HG03457 (cell line): ENCODE measurements at regions not wholly inside any gene's neighbourhood (a gene's known extent, or its start where the extent isn't known, plus 50 kb on each side); places are given as distances from the start of the nearest gene placed in this dataset.

ENCODE experiments used
- ATAC-seq: cut with Tn5 transposase; IDR thresholded peaks from one replicate; pipeline ENCODE4 v1.9.1; 2021; ENCODE audit warnings: moderate number of reproducible peaks; ENCODE audit not compliant: unreplicated experiment

DNA sequence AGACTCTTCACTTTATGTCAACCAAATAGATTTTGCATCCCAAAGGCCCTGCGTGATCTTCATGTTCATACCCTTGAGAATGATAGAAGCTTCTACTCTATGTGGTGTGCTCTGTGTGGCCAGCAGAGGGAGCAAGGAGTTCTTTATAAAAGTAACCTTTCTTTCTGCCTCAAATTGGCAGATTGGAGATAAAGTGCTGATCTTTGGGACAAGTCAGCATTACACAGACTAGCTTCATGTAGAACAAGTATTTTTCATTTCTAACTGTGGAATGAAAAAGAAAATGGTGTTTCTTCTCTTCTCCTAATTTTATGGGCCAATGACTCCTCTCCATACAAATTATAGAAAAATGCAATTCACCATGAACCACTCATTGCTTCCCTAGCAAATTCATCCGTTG lies 1214.1 kb downstream of the SORCS1 start:
- ATAC-seq: peak; percentile 43

DNA sequence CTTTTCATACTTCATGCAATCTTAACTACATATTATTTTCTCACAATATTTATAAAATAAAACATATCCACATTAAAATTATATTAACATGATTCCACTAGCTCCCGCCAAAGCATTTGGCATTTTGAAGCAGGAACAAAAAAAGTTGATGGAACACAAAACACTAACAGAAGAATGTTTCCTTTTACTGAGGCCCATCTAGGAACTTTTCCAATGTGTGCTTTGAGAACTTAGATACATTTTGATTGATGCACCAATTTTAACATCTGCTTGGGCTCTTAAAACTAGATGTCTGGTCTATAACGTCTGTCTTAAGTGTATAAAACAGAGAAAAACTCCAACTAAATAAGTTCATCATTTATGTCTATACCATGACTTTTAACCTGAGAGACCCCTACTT lies 1214.8 kb downstream of the SORCS1 start:
- ATAC-seq: no peak

DNA sequence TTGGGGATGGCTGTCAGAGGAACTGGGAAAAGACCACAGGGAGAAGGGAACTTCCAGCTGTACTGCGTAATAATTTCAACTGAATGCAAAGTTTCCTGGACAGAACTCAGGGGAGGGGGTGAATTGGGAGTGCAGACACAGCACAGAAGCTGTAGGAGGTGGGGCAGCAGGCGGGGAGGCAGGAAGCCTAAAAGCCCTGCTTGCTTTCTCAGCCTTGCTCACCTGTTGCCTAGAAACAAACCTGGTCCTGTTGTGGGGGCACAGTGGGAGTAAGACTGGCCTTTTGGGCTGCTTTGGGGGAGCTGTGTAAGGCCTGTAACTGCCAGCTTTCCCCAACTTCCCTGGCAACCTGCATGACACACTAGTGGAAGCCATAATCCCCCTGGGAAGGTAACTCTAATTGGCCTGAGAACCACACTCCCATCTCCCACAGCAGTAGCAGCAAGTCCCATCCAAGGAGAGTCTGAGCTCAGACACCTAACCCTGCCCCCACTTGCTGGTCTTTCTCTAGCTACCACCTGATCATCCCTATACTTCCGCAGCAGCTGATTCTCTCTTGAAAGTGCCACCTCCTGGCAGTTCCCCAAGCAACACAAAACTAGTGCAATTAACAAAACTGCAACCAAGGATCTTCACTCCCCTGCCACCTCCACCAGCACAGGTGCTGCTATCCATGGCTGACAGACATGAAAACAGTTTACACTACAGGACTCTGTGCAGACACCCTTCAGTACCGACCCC lies 1239.3 kb downstream of the SORCS1 start:
- no peak for ATAC-seq

DNA sequence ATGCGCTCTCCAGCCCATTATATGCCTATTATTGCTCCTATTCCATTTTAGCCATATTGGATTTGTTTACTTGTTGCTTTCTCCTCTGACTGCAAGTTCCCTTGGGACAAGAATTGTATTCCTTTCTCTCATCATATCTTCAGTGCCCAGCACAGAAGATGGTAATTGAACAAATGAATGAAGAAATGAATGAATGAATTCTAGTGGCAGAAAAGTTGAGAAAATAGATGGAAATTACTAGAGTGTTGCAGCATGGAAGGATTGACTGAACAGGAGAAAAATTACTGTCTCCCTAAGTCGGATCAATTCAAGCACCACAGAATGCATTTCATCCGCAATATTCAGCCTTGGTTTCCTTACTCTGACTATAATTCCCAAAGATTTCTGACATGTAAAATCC lies 1243.2 kb downstream of the SORCS1 start:
- ATAC-seq: no peak

DNA sequence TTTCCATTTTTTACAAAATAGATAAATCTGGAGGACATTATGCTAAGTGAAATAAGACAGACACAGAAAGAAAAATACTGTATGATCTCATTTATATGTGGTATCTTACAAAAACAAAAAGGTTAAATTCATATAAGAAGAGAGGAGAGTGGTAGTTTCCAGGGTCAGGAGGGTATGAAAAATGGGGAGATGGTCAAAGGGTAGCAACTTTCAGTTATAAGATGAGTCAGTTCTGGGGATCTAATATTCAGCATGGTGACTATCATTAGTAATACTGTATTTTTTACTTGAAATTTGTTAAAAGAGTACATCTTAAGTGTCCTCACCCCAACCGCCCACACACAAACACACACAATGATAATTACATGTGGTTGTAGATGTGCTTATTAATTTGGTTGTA lies 1250.1 kb downstream of the SORCS1 start:
- no peak for ATAC-seq

DNA sequence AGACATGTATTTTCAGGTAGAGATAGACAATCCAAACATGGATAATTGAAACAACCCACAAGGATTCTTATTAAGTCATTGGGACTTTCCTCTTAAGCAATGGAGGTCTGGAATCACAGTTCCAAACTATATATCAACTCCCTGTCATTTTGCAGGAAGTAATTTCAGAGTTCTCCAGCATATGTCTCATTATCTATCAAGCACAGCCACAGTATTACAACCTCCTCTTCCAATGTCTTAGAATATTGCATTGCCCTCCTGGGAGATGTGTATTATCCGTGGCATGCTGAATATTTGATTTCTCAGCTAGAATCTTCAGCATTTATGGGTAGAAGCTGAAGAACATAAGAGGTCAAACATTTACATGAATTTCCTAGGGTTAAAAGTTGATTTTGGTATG lies 1255.8 kb downstream of the SORCS1 start:
- no peak for ATAC-seq

DNA sequence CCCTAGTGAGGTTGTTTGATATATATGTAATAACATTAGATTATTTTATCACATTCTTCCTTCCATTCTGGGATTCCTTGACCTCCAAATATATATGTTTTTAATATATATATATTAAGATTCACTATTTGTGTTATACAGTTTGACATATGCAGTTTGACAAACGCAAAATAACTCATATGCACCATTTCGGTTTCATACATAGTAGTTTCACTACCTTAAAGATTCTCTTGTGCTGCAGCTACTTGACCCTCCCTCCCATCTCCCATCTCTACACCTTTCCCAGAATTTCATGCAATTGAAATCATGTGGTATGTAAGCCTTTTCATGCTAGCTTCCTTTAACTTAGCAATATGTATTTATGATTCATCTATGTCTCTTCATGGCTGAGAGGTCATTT lies 1244.4 kb downstream of the SORCS3 start:
- ATAC-seq: no peak

DNA sequence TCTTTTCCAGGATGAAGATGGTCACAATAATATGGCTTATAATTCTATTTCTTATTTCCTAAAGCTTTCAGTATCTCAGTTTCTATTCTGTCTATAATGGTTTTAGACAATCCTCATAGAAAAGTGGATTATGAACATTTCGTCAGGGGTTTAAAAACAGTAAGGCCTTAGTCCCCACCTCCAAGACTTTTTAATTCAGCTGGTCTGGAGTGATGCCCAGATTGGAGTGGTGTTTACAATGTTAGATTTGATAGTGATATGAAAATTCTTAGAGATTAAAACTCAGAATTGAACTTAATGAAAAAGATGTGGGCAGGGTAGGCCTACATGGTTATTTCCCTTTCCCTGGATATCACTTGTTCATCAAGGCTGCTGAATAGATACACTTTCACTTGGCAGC lies 1238.3 kb downstream of the SORCS3 start:
- no peak for ATAC-seq

DNA sequence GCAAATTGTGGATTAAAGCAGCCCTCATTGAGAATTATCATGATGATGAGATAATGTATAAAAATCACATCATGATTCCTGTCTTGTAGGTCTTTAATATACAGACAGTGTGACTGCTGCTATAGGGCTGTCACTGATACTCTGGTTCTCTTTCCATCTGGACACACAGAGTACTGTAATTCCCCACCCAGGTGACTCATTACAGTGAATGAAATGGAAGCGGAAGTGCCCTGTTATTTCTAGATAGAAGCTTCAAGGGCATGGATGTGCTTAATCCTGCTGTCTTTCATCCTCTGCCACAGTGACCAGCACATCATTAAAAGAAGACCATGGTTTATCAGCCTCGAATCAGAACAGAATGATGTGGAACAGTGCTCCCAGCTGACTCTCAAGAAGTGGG lies 1234.0 kb downstream of the SORCS3 start:
- no peak for ATAC-seq

DNA sequence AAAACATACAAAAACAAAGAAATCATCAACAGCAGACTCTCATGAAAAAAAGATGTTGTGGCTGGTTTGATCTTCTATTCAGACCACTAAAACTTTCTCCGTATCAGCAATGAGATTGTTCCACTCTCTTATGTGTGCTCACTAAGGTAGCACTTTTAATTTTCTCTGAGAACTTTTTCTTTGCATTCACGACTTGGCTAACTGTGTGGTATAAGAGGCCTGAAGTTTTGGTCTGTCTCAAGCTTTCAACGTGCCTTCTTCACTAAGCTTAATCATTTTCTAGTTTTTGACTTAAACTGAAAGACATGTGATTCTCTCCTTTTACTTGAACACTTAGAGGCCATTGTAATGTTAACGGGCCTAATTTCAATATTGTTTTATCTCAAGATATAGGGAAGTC lies 1231.6 kb downstream of the SORCS3 start:
- ATAC-seq: no peak

DNA sequence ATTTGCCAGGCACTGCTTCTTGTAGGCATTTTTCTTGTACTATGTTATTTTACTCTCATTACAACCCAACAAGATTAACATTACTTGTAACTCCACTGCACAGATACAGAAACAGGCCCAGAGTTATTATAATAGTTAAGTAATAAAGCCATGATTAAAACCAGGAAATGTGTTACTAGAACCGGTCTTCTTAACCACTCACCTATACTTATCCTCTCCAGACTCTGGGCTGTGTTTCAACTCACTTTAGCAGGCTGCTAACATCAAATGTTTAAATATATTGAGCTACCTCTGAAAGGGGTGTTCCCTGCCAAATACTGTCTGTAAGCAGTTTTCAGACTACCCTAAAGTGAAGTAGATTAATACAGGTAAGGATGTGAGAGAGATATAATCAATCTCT lies 1227.8 kb downstream of the SORCS3 start:
- ATAC-seq: no peak

DNA sequence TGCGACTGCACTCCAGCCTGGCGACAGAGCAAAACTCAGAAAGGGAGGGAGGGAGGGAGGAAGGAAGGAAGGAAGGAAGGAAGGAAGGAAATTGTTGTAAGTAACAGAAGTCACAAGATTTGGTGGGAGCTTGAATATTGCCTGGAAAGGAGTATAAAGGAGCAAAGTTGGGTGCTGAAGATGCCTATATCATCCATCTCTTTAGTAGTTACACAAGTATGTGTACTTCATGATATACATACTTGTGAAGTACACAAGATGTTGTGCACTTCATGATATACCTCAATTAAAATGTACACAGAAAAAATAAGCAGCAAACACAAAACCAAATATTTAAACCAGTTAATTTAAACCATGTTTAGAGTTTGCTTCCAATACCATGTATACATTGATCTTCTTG lies 1223.8 kb downstream of the SORCS3 start:
- ATAC-seq: no peak

DNA sequence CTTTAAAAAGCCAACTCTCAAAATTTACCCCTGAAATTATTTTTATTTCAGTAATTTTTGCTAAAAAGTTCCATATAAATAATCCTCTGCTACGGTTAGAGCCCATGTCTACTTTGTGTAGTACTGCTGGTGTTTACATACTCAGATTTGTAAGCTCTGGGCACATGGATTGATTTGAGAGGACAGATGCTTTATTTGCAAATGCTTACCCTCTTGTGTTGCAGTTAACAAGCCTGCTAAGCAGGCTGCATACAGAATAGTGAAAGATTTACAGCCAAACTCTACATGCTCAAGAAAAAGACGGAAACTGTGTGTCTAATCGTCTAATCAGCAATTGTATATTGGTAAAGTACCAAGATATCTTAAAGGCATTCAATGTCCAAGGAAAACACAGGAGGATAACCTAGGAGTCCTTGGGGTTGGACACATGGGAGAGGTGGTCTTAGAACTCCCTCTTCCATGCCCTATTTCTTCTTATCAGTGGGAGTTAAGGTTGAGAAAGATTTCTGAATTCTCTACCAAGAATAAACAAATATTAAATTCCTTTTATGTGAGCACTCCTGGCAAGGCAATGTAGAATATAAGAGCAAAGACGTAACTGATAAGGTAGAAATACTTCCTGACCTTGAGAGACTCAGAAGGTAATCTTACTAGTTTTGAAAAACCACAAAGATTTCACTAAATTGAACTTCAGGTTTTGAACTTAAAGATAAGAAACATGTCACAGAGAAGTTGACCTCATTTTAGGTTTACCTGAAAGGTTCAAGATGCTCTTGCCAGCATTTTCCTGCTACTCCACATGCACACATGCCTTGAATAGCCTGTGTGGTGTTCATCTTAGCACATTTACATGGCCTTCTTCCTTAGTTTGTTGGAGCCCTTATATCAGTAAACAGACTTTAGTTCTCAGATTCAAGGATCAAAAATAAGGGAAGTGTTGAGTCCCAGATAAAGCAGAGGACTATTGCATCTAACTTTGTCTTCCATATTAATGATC lies 1216.5 kb downstream of the SORCS3 start:
- ATAC-seq: no peak

DNA sequence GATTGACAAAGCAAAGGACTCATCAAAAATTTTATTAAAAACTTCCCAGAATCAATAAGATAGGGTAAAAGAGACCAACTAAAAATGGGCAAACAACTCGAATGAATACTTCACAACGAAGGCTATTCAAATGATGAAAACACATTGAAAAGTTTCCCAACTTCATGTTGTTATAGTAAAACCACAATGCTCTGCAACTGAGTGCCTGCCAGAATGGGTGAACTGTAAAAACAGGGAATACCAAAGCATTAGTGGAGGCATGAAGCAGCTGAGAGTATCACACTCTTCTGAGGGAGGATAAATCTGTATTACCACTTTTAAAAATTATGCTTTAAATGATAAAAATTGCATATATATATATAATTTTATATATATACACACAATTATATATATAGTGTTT lies 1214.7 kb downstream of the SORCS3 start:
- ATAC-seq: no peak

DNA sequence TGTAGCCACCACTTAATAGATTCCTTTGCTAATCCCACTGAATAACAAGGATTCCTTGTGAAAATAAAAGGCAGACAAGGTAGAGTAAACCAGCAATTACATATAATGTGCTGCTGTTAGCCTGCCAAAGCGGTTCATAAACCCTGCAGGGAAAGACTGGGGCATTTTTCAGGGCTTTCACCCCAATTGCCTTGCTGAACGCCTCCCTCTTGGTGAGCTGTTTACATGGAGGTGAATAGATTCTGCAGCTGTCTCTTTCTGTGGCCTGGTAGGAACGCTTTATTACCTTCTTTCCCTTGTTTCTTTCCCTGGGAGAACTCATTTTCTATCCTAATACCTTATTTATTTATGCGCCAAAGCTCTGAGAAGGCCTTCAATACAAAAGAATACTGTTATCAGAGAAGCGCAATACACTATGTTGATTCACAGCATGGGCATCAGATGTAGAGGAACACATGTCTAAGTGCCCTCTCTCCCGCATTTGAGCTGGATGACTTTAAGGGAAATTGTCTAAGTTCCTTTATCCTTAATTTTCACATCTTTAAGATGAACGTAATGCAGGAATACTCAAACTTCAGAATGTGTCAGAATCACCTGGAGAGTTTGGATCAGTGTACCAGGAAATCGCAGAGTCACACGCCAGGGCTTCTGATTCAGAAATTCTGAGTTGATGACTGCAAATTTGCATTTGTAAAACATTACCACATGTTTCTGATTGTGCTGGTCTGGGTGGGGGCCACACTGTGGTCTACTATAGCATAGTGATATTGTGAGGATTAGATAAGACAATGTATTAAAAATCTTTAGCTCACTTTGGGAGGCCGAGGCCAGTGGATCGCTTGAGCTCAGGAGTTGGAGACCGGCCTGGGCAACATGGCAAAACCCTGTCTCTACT lies 1203.8 kb downstream of the SORCS3 start:
- ATAC-seq: no peak

DNA sequence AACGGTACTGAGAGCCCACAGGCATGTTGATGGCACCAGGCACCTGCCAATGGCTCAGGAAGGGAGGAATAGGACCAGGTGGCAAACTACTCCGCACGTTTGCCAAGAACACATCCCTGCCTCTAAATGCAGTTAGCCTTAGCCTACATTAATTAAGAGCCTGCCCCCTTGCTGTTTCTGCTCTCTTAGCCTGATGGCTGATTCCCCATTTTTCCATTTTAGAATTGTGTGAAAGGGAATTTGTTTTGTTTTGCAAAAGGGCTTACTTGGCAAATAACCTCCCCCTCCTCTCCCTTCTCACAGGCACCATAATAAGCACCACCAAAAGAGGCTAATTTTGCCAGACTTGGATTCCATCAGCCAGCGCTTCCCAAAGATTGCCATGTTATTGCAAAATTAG lies 1203.2 kb downstream of the SORCS3 start:
- ATAC-seq: no peak

DNA sequence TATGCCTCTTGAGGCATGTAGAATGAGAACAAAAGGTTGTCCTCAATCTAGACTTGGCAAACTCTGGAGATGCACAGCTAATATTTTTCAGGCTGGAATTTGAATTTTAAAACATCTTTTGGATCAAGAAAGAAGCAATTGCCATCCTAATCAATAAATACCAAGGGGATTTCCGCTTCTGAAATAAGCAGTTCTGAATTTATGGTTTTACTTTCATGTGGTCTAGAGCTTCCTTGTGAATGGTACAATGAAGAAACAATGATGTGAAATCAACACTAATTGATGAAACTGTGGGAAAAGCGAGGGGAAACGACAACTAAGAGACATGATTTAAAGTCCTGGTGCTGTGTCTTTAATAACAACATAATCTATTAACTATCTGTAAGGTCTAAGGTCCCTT lies 1202.7 kb downstream of the SORCS3 start:
- no peak for ATAC-seq

DNA sequence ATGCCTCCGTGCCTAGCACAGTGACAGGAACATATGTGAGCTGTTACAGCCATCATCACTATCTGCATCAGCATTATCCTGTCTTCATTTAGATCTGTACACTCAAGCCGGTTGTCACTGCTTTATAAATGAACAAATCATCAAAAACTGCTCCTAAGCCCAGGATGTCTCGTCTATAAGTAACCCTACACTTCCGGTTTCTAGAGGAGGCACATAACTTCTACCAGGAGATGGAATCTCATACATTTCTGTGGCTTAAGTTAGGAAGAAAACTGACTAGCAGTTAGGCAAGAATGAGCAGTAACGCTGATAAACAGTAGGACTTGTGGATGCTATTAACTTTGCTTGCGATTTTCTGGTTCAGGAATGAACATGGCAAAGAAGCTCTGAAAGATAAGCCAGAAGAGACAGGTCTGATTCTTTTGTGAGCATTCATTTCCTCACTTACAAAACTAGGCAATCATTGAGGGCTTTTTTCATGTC lies 1199.2 kb downstream of the SORCS3 start:
- no peak for ATAC-seq

DNA sequence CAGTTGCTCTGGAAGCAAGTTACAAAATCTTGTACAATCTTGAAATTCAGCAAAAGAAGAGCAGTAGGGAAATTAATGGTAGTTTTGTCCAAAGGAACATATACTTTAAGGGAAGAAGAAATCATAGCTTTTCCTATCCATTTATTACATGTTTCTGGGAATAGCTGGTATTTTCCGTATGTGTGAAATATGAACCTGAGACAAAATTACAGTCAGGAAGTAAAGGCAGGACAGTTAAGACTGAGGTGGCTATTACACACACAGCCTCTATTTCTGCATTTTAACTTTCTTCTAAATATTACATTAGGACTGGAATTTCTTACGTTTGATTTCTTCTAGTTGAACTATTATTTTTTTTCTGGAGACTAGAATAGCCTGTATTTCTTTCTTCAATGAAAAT lies 1197.3 kb downstream of the SORCS3 start:
- no peak for ATAC-seq

DNA sequence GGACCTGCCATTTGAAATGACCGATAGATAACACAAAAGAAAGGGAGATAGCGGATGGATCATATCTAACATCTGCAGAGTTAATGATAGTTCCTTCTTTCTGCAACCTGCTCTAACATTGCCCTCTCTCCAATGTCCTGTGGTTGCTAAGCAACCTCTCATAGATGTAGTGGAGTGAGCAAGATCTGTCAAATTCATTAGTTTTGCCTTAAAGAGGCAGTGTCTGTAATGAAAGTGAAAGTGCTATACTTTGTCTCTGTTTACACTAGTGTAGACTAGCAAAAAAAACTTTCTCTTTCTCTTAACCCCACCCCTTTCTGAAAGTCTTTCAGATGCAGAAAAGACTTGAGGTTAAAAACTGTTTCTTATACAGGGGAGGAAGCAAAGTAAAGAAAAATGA lies 1196.9 kb downstream of the SORCS3 start:
- peak; percentile 96 for ATAC-seq
